Spleen (tissue), 11 donors: ENCODE measurements at regions not wholly inside any gene's neighbourhood (a gene's known extent, or its start where the extent isn't known, plus 50 kb on each side); places are given as distances from the start of the nearest gene placed in this dataset.
A peak's percentile ranks its signal among the peaks of the same experiment; 100 is the strongest.
"Not testable (repeated sequence)": the region's sequence is repeated elsewhere in the genome, so short reads cannot be mapped to it uniquely, and the experiment has no call there.

Experiments
- DNase-seq: peaks from one replicate; pipeline ENCODE4 v3.0.0-alpha.2; 2020
- H3K27ac ChIP-seq, 8 donors: fragments of 200-600 bp; sonication (generic) in 7 of 8; 1 replicate in 4 of 8; 2 replicates in 4 of 8; pipeline versions ENCODE4 v1.5.0 to v1.8.0; 2016 to 2021; ENCODE audit warnings: inconsistent platforms in 4 of 8, mild to moderate bottlenecking in 4 of 8, moderate library complexity in 1 of 8
- H3K27me3 ChIP-seq, 7 donors: fragments of 200-600 bp; sonication (generic) in 6 of 7; replicated peaks in 1 of 7; 1 replicate in 4 of 7; 2 replicates in 3 of 7; pipeline versions ENCODE4 v1.5.0 to v1.8.0; 2016 to 2021; ENCODE audit warnings: inconsistent platforms in 3 of 7, mild to moderate bottlenecking in 1 of 7
- H3K36me3 ChIP-seq, 6 donors: fragments of 200-600 bp; sonication (generic) in 5 of 6; 1 replicate in 4 of 6; 2 replicates in 2 of 6; pipeline versions ENCODE4 v1.5.0 to v1.8.0; 2016 to 2021; ENCODE audit warnings: inconsistent platforms in 2 of 6
- H3K4me1 ChIP-seq, 6 donors: fragments of 200-600 bp; sonication (generic) in 5 of 6; 1 replicate in 3 of 6; 2 replicates in 3 of 6; pipeline versions ENCODE4 v1.5.0 to v1.8.0; 2016 to 2021; ENCODE audit warnings: inconsistent platforms in 3 of 6
- H3K4me3 ChIP-seq, 8 donors: fragments of 200-600 bp; sonication (generic) in 7 of 8; 1 replicate in 4 of 8; 2 replicates in 4 of 8; pipeline versions ENCODE4 v1.5.0 to v1.8.0; 2016 to 2021; ENCODE audit warnings: inconsistent platforms in 4 of 8, mild to moderate bottlenecking in 4 of 8, moderate library complexity in 2 of 8
- H3K9me3 ChIP-seq, 8 donors: fragments of 200-600 bp; sonication (generic) in 7 of 8; 1 replicate in 4 of 8; 2 replicates in 4 of 8; pipeline versions ENCODE4 v1.5.0 to v1.8.0; 2016 to 2021; ENCODE audit warnings: inconsistent platforms in 4 of 8
- CTCF ChIP-seq, 11 experiments: fragments of 200-600 bp in 7 of 11; fragments of 450-650 bp in 4 of 11; sonication (generic) in 4 of 11; IDR thresholded peaks in 8 of 11; conservative IDR thresholded peaks in 3 of 11; 1 replicate in 7 of 11; 2 replicates in 4 of 11; pipeline versions ENCODE4 v1.4.0 to v1.8.0; 2016 to 2021; ENCODE audit warnings: antibody characterized with exemption in 11 of 11, inconsistent platforms in 4 of 11, mild to moderate bottlenecking in 1 of 11
- POLR2A ChIP-seq, 3 donors: fragments of 450-650 bp; IDR thresholded peaks; one replicate each; pipeline ENCODE4 v1.5.1; 2017; ENCODE audit warnings: antibody characterized with exemption in 3 of 3, mild to moderate bottlenecking in 1 of 3
- POLR2AphosphoS5 ChIP-seq, 3 donors: sonication (generic); formaldehyde crosslinking; IDR thresholded peaks; one replicate each; pipeline ENCODE4 v1.5.1; 2017; ENCODE audit warnings: antibody characterized with exemption in 3 of 3
- WGBS, 5 donors: extraction: QIAGEN DNeasy Blood & Tissue Kit in 3 of 5; methylation state at CpG; one replicate each; pipeline versions ENCODE4 v1.1.5 to v1.1.7; 2013 to 2018; 5-methylcytosine and 5-hydroxymethylcytosine counted together
- intact Hi-C: fragments of 100-400 bp; cut with DNase I; formaldehyde crosslinking; loops from one replicate; pipeline ENCODE4 v1.15.0; 2023; ENCODE audit warnings: low total_unique reads
- donor health status: healthy with polysubstance abuse.
- donor health status: DM: no; HTN: no; CAD: no; lungs with moderate emphysema.
- donor health status: DM: no; HTN: no; CAD: no.
- donor health status: Bipolar disorder and iron deficiency.
- donor health status: healthy.
- donor health status: DM: no; HTN: no; CAD: no.
- donor health status: DM: yes; HTN: yes; CAD: no.

DNA sequence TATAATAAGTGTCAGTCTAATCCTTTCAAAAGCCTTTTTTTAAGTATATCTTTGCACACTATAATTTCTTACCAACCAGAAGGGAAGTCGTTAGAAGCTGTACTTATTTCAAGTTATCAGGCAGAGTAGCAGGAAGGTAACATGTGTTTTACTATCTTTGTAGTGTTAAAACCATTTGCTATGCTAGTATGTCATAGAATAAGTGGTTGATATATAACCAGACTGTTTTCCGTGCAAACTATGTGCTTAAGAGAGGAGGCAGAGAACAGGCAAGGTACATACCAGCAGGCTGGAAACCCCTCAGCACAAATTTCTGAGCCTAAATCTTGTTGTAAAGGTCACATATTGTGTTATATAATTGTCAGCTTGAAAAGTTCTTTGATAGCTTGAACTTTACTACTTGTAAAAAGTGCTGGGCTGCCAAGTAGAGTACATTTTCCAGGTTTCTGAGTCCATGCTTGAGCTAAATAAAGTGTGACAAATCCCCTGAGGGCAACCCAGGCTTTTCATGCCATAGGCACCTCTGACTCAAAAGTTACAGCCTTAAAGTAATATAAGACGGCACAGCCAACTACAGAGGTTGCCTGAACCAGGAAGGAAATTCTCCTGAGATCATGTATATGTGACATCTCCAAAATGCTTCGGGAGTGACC is 1297.4 kb downstream of the PCDH9 start:
- intact Hi-C loops: no loop called here
- DNase-seq: no peak
- no peaks in the 10 kb centered on the region for H3K9me3 ChIP-seq
- H3K27me3 ChIP-seq: no peaks in the 10 kb centered on the region
- no peak overlapping the region for H3K27ac ChIP-seq
- H3K36me3 ChIP-seq: no peaks in the 10 kb centered on the region
- no peak overlapping the region for H3K4me3 ChIP-seq
- no peaks in the 10 kb centered on the region for H3K4me1 ChIP-seq
- TF ChIP-seq POLR2AphosphoS5 (IDR thresholded peaks at IDR 0.05): no peak
- no peak for TF ChIP-seq POLR2A (IDR thresholded peaks at IDR 0.05)
- no peak for TF ChIP-seq CTCF (IDR thresholded peaks at IDR 0.05 in 8 of 11, conservative IDR thresholded peaks at IDR 0.05 in 3 of 11)
- WGBS, 5 donors: 63 to 81% (median 74%) methylated on average over 4 of the region's 4 CpGs

DNA sequence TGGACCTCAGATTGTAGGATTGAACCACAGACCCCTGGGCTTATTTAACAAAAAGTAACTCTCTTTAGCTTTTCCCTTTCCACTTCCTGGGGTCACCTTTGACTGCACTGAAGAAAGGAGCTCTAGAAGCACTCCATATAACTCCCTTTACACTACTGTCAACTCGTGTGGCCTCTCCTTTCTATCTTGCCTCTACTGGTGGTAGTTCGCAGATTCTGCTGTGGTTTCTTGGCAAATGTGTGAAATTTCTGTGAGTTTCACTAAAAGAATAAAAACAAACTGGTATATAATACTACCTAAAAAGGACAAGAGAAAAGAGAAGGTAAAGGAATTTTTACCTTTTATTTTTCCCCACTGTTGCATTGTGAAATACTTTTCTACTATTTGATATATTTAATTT is 1298.1 kb downstream of the PCDH9 start:
- Histone ChIP-seq H3K36me3 (no peaks in the 10 kb centered on the region), H3K4me3 (no peak overlapping the region), H3K4me1 (no peaks in the 10 kb centered on the region), H3K27me3 (no peaks in the 10 kb centered on the region), H3K9me3 (no peaks in the 10 kb centered on the region), H3K27ac (no peak overlapping the region)
- intact Hi-C loops: no loop called here
- WGBS, 5 donors: 62 to 89% (median 76%) methylated on average over 2 of the region's 2 CpGs
- TF ChIP-seq CTCF (IDR thresholded peaks at IDR 0.05 in 8 of 11, conservative IDR thresholded peaks at IDR 0.05 in 3 of 11) (no peak), POLR2AphosphoS5 (IDR thresholded peaks at IDR 0.05) (no peak), POLR2A (IDR thresholded peaks at IDR 0.05) (no peak)
- no peak for DNase-seq

DNA sequence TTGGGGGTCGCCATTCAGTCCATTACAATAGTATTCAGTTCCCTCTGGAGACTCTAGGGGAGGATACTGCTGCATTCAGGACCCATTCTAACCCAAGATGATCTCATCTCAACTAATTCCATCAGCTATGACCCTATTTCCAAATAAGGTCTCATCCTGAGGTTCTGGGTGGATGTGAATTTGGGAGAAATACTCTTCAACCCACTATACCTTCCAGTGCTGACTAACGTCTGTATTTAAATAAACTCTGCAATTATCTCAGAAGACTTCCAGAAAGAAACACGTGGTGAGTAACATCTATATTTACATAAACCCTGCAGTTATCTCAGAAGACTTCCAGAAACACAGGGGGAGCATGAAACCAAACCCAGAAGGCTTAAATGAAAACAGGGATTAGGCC is 1300.7 kb downstream of the PCDH9 start:
- Histone ChIP-seq H3K4me3 (no peak overlapping the region), H3K36me3 (no peaks in the 10 kb centered on the region), H3K4me1 (no peaks in the 10 kb centered on the region), H3K27ac (no peak overlapping the region), H3K9me3 (no peaks in the 10 kb centered on the region), H3K27me3 (no peaks in the 10 kb centered on the region)
- no peak for DNase-seq
- WGBS, 5 donors: 76 to 89% (median 79%) methylated on average over 3 of the region's 3 CpGs
- intact Hi-C loops: no loop called here
- no peak for TF ChIP-seq POLR2AphosphoS5 (IDR thresholded peaks at IDR 0.05)
- TF ChIP-seq POLR2A (IDR thresholded peaks at IDR 0.05): no peak
- TF ChIP-seq CTCF (IDR thresholded peaks at IDR 0.05 in 8 of 11, conservative IDR thresholded peaks at IDR 0.05 in 3 of 11): no peak

GRCh38 chr13:65926750-65927171 is 1303.4 kb downstream of the PCDH9 start:
- intact Hi-C loops: no loop called here
- DNase-seq: no peak
- Histone ChIP-seq H3K27ac (no peak overlapping the region), H3K36me3 (no peaks in the 10 kb centered on the region), H3K4me1 (no peaks in the 10 kb centered on the region), H3K9me3 (no peaks in the 10 kb centered on the region), H3K4me3 (no peak overlapping the region), H3K27me3 (no peaks in the 10 kb centered on the region)
- no peak for TF ChIP-seq POLR2A (IDR thresholded peaks at IDR 0.05)
- TF ChIP-seq CTCF (IDR thresholded peaks at IDR 0.05 in 8 of 11, conservative IDR thresholded peaks at IDR 0.05 in 3 of 11): peak in 1 of 11 experiments; percentile 14
- no peak for TF ChIP-seq POLR2AphosphoS5 (IDR thresholded peaks at IDR 0.05)
- 25 to 30% (median 26%) methylated on average over 7 of the region's 7 CpGs for WGBS, 5 donors

- WGBS, 5 donors: 77 to 97% (median 91%) methylated on average over 4 of the region's 4 CpGs
- H3K36me3 ChIP-seq, H3K27me3 ChIP-seq, H3K9me3 ChIP-seq, DNase-seq, H3K4me3 ChIP-seq, intact Hi-C loops, H3K27ac ChIP-seq, H3K4me1 ChIP-seq: not testable (repeated sequence)
Observed at GRCh38 chr13:65922846-65923245, 1307.3 kb downstream of the PCDH9 start.
